HG03139 (cell line): ENCODE measurements at regions not wholly inside any gene's neighbourhood (a gene's known extent, or its start where the extent isn't known, plus 50 kb on each side); places are given as distances from the start of the nearest gene placed in this dataset.

Experiments used
- ATAC-seq: cut with Tn5 transposase; IDR thresholded peaks from one replicate; pipeline ENCODE4 v1.9.1; 2021; ENCODE audit not compliant: unreplicated experiment

GRCh38 chr10:131683941-131684340, 216.9 kb upstream of the PPP2R2D start:
- no peak for ATAC-seq

GRCh38 chr10:131685007-131685406, 215.8 kb upstream of the PPP2R2D start:
- ATAC-seq, result no peak

DNA sequence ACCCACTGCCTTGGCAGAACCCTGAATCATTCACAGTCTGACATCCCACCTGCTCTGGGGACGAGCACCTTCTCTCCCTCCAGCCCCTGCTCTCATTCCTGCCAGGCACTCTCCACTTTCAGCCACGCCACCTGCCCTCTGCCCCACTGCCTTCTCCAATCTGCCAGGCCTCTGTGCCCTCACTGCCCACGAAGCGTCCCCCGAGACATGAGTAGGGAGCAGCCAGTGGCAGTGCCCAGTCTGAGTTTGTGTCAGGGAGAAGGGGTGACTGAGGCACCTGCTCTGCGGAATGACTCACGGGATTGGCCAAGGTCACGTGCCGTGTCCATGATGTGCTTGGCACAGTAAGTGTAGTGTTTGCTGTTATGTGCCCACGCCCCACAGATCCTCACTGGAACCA, 215.2 kb upstream of the PPP2R2D start:
- no peak for ATAC-seq

DNA sequence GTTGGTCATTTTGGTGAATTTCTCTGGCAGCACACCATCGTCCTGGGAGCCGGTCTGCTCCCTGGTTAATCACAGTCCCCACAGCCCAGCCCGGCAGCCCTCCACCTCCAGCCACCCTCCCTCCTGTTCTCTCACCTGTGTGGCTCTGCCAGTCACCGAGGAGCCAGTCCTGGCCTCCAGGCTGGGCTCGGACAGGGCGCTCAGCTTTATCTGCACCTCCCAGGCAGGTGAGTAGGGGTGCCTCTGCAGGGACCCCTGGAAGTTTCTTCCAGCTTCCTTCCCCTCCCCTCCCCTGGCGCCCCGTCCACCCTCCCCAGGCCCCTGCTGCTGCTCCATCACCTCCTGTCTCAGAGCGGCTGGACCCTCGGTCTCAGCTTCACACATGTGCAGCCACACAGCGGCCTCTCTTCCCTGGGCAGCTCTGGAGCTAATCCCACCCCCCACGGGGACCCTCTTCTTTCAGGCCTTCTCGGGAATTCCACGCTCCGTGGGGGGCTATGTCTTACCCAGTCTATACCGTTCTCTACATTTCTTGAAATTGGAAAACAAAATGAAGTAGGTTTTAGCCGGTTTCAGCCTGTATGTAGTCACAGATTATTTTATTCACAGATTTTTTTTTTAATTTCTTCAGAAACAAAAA, 213.9 kb upstream of the PPP2R2D start:
- no peak for ATAC-seq

DNA sequence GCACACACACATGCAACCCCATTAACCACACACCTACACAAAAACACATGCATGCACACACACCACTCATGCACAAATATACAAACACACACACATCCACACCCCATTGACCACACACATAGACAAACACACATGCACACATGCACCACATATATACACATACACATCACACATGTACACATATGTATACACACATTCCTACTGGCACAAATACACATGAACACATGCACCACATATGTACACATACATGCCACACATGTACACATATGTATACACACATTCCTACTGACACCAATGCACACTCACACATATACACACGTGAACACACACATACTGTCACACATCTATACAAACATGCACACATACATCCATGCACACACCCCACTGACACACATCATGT, 212.5 kb upstream of the PPP2R2D start:
- ATAC-seq, result no peak

- ATAC-seq, result no peak
Observed at GRCh38 chr10:131689016-131689415, 211.8 kb upstream of the PPP2R2D start.

DNA sequence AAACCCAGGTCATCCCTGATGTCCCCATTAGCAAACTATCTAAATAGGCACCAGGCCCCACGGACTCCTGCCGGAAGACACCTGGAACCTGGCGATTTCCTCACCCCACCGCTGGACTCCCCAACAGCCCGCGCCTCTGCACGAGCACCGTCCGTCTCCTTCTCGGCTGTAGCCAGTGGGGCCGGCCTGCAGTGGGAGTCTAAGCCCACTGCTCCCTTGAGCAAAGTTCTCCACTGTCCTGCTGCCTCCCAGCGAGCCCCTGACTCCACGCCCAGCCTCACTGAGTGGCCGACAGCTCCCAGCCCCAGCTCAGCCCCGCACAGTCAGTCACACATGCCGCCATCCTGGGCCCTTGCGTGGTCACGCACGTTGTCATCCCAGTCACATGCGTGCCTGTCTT, 211.3 kb upstream of the PPP2R2D start:
- no peak for ATAC-seq

DNA sequence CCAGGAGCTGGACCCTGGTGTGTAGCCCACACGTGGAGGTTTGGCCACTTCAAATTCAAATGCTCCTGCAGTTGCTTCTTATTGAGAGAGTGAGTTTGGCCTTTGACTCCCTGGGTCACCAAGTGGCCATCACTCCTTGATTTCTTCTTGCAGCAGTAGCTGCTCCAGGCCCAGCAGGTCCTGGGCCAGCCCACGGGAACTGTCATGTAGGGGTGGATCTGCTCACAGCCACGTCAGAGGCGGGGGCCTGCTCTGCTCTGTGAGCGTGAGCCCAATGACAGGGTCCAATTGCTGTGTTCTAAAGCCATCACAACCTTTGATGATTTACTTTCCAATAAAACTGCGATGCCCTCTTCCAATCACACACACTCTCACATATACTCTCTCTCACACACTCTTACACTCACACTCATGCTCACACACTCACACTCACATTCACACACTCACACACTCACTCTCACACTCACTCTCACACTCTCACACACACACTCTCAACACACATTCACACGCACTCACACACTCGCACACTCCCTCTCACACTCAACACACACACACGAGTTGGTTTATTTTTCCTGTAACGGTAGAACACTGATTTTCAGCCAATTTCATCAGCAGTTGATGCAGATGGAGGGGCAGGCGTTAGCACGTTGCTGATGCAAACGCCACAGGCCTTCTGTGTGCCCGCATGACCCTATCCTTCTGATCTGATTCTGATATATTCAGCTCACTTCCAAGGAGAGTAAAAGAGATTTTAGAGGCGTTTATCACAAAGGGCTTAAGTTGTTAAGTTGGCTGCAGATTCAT, 210.7 kb upstream of the PPP2R2D start:
- no peak for ATAC-seq

DNA sequence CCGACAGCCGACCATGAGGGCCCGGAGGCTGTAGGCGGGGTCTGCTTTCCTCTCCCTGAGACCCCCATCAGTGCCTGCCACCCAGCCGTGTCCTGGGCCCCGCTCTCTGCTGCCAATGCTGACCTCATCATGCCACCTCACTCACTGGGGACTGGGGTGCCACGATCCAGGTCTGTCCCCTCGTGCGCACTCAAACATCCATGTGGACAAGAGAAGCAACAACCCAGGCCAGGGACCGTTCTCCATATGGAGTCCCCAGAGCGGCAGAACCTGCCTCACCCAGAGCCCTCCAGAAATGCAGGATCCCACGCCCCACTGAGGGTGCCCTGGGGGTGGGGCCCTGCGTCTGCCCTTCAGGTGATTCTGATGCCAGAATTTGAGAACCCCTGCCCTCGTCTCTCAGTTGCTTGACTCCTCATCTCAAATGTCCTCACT, 210.0 kb upstream of the PPP2R2D start:
- ATAC-seq, result no peak

DNA sequence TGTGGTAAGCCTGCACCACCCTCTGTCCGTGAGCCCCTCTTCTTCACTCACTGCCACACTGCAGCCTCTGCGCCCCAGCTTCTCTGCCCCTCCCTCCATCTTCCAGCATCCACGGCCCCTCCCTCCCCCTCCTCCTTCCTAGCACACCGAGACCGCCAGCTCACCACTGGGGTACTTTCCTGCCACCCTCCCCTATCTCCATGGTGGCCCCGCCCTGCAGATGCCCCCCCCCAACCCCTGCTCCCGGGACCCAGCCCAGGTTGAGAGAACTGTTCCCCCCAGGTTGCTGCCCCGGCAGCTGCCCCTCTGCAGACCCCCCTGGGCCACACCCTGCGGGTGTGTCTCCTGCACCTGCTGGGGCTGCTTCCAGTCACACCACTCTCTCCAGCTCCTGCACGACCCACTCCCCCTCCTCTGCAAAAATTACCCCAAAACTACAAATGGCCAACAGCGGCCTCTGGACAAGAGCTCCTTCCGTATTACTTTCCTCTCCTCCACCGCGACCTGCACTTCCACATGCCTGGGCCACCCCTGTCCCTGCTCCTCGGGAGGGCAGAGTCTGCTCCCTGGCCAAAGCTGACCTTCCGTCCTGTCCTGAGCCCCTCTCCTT, 209.2 kb upstream of the PPP2R2D start:
- no peak for ATAC-seq

- no peak for ATAC-seq
Observed at GRCh38 chr10:131692176-131692575, 208.6 kb upstream of the PPP2R2D start.

DNA sequence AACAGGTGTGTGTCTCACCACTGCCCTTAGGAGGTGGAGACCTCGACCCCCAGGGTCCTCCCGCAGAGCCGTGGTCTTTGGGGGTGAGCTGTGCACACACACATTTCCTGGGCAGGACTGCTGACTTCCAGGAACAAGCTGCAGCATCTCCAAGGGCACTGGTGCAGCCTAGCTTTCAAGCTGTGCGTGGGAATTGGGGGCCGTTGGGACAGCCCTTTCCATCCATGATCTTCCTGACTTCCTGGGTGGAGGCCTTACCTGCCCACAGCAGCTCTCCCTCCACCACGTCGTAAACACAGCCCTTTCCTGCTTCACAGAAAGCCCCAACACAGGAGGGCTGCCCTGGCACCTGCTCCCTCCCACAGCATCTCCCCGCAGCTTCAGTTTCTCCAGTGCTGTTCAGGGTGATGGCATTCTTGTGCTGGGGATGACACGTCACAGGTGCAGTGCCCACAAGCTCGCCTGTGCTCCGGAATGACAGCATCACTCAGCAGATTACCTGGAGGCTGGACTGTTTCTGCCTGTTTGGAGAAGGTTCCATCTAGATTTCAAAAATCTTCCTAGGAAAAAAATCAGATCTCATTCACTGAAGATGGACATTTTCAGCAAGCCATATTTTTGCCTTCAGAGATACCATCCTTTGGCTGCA, 208.0 kb upstream of the PPP2R2D start:
- no peak for ATAC-seq

GRCh38 chr10:131693766-131694165, 207.0 kb upstream of the PPP2R2D start:
- no peak for ATAC-seq

DNA sequence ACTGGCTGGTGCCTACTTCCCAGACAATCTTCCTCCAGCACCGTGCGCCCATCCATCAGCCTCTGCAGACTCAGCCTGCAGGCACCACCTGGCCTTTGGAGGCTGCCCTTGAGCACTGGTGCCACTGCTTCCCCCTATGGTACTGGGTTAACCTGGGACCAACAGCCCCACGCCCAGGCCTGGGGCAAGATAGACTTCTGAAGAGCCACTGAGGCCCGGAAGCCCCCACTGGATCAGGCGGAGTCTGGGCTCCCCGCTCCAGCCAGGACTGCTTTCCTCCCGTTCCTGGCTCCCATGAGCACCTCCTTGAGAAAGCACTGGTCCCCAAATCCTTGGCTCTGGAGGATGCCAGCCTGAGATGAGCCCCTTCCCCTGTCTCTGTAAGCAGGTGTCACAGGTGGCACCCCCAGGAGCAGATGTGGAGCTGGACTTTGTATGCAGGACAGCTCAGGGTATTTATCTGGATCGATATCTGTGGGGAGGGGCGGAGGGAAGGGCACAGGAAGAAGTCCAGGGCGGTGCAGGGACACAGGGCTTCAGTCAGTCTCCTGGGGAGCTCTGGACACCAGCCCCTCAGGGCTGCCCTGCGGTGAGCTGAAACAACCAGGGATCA, 206.5 kb upstream of the PPP2R2D start:
- no peak for ATAC-seq

DNA sequence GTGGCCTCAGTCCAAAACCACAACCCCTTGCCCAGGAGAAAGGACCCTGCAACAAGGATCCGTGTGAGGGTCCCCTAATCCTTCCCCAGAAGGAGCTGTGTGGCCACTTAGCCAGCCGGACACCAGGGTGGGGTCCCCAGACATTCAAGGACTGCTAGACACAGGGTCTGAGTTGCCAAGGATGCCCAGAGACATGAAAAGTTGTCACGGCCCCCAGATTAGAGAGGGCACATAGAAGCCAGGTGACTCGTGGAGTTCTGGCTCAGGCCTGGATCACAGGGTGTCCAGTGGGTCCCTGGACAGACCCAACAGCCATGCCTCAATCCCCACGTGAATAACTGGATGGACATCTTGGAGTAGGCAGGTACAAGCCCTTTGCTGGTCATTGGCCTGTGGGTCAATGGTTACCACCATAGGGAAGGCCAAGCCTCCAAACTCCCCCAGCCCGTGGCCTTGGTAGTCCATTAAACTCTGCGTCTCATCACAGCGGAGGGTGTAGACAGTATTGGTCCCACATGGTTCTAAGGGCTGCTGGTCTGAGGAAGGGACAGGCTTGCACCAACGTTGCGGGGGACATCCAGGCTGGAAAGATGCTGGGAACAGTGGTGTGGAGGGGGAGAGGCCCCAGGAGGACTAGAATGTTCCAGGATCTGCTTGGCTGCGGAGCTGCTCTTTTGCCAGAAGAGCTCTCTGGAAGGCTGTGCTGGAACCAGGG, 205.9 kb upstream of the PPP2R2D start:
- no peak for ATAC-seq

- ATAC-seq, result no peak
Observed at GRCh38 chr10:131695496-131696165, 205.2 kb upstream of the PPP2R2D start.

DNA sequence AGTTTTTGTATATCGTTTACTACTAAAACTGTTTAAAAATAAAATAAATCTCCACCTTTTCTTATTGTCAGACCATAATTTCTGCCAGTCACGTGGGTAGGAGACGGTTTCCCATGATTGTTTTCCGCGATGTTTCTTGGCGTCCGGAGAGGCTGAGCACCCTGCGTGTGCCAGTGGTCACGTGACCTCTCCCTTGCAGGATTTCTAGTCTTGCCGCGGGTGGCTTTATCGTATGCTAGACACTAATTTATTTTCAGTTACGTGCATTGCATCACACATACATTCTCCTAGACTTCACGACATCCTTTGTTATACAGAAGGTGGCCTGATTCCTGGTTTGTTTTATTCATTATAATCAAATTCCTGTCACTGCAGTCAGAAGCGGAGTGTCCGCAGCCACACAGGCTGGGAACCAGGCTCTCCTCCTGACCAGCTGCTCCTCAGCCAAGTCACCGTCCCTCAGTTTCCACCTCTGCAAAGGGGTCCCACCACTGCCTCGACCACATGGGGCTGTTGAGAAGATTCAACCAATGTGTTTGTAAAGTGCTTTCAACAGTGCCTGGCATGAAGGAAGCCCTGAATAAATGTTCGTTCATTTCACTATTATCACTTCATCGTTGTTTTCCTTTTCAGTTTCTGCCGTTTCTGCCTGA, 203.2 kb upstream of the PPP2R2D start:
- no peak for ATAC-seq

- no peak for ATAC-seq
Observed at GRCh38 chr10:131698232-131698631, 202.6 kb upstream of the PPP2R2D start.

DNA sequence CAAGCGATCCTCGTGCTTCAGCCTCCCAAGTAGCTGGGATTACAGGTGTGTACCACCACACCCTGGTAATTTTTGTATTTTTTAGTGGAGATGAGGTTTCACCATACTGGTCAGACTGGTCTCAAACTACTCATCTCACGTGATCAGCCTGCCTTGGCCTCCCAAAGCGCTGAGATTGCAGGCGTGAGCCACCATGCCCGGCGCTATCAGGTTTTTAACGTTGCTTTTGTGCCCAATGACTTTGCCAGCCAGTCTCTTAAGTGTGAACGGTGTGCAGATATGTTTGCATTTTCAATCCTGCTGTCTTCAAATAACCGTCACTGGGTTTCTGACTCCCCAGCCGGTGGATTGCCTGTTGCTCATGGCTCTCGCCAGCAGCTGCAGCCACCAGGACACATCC, 201.8 kb upstream of the PPP2R2D start:
- ATAC-seq, result no peak

- ATAC-seq, result no peak
Observed at GRCh38 chr10:131700032-131700431, 200.8 kb upstream of the PPP2R2D start.
